ENCODE measurements at regions not wholly inside any gene's neighbourhood (a gene's known extent, or its start where the extent isn't known, plus 50 kb on each side); places are given as distances from the start of the nearest gene placed in this dataset.

DNA sequence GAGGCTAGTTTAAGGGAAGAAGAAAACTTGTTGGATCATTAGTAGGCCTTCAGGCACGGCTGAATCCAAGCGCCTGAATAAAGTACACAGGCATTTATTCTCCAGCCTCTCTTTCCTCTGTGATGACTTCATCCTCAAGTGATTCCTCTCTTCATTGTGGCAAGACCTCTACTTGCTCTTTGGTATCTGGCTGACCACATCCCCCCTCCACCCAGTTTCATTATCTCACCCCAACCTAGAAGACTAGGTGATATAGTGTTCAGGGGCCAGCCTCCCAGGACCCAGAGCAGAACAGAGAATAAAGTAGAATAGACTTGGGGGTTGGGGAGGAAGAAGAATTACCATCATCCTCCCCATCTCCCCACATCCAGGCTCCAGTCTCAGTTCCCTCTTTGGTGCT is 189.3 kb downstream of the MIAT start:
- Histone ChIP-seq H3K9me3 (ENCODE audit: insufficient read depth in 2 of 2, low read depth in 1 of 2, low read length in 1 of 2) (no peaks in the 10 kb centered on the region), H4K8ac (ENCODE audit: extremely low read depth, insufficient read depth, low read length) (no peak overlapping the region), H3K56ac (replicated peaks; ENCODE audit: insufficient read length, low read depth, low read length) (no peak overlapping the region), H3K18ac (ENCODE audit: extremely low read depth, low read length) (no peak overlapping the region), H2BK15ac (ENCODE audit: low read length) (no peak overlapping the region), H3K27ac (ENCODE audit: low read depth, low read length) (no peak overlapping the region), H3K36me3 (ENCODE audit: control insufficient read depth in 2 of 4, insufficient read depth in 4 of 4, low read length in 3 of 4) (no peaks in the 10 kb centered on the region), H3K4me1 (replicated peaks in 1 of 4; ENCODE audit: control insufficient read depth in 3 of 4, insufficient read depth in 4 of 4, low read length in 3 of 4) (no peaks in the 10 kb centered on the region), H2BK120ac (replicated peaks; ENCODE audit: low read depth, low read length) (no peak overlapping the region), H3K4me3 (ENCODE audit: extremely low read depth in 1 of 4, insufficient read depth in 2 of 4, low read depth in 3 of 4, low read length in 4 of 4) (no peak overlapping the region), H2AFZ (ENCODE audit: low read length) (no peak overlapping the region), H3K4ac (replicated peaks; ENCODE audit: insufficient read length, low read depth, low read length) (no peak overlapping the region), H3K4me2 (ENCODE audit: insufficient read depth in 1 of 2, low read depth in 2 of 2, low read length in 2 of 2) (no peak overlapping the region), H3K14ac (ENCODE audit: insufficient read length) (no peak overlapping the region), H4K20me1 (replicated peaks in 1 of 2; ENCODE audit: control insufficient read depth in 1 of 2, insufficient read depth in 2 of 2, low read length in 2 of 2) (no peaks in the 10 kb centered on the region), H4K5ac (ENCODE audit: insufficient read length, low read depth, low read length) (no peak overlapping the region), H2BK12ac (ENCODE audit: low read depth, low read length) (no peak overlapping the region), H3K79me1 (ENCODE audit: low read depth, low read length) (no peaks in the 10 kb centered on the region), H4K91ac (replicated peaks; ENCODE audit: insufficient read length, low read length) (no peak overlapping the region), H3K79me2 (ENCODE audit: control insufficient read depth in 1 of 2, insufficient read depth in 2 of 2, low read length in 2 of 2) (no peaks in the 10 kb centered on the region), H3K23me2 (ENCODE audit: low read depth, low read length) (no peaks in the 10 kb centered on the region), H2AK5ac (ENCODE audit: low read depth, low read length) (no peak overlapping the region), H3K9ac (replicated peaks in 1 of 4; ENCODE audit: extremely low read depth in 1 of 4, low read depth in 3 of 4, low read length in 3 of 4) (no peak overlapping the region), H2BK20ac (ENCODE audit: low read length) (no peak overlapping the region), H3K27me3 (replicated peaks in 1 of 4; ENCODE audit: control insufficient read depth in 3 of 4, extremely low read depth in 1 of 4, insufficient read depth in 3 of 4, low read length in 3 of 4) (no peaks in the 10 kb centered on the region), H2BK5ac (ENCODE audit: low read depth, low read length) (no peak overlapping the region), H3K23ac (ENCODE audit: insufficient read length) (no peak overlapping the region)
- FAIRE-seq (no peak), DNase-seq (ENCODE audit: low read depth in 1 of 2, low spot score in 2 of 2) (peak in 1 of 2 experiments; percentile 8)
- POLR2A ChIA-PET (ENCODE audit: partially characterized antibody) = no interaction called here
- WGBS, 2 experiments (ENCODE audit: extremely low coverage in 1 of 2, insufficient coverage in 1 of 2, insufficient read length in 1 of 2, insufficient replicate concordance in 2 of 2, low coverage in 1 of 2, low lambda C conversion rate in 2 of 2, missing lambda C conversion rate in 1 of 2) = 72% methylated on average over 2 of the region's 2 CpGs; no CpG with 5 or more reads in 1 of the 2 experiments
- TF ChIP-seq EZH2 (IDR thresholded peaks at IDR 0.05; ENCODE audit: low read depth, low read length, severe bottlenecking) (no peak), RXRA (IDR thresholded peaks at IDR 0.05; ENCODE audit: insufficient read depth, low read depth, low read length) (no peak), POU5F1 (IDR thresholded peaks at IDR 0.05; ENCODE audit: low read depth, low read length) (no peak)
- CTCF ChIA-PET (ENCODE audit: partially characterized antibody) = interaction anchor here (0.6 to 0.8 kb wide), 2 partner anchors 39 to 44 kb away, joined by 3 read pairs; no protein-coding TSS in a partner anchor

Measured in H1 (cell line).